HFF-Myc (cell line): ENCODE measurements at regions not wholly inside any gene's neighbourhood (a gene's known extent, or its start where the extent isn't known, plus 50 kb on each side); places are given as distances from the start of the nearest gene placed in this dataset.
A peak's percentile ranks its signal among the peaks of the same experiment; 100 is the strongest.
"Not testable (repeated sequence)": the region's sequence is repeated elsewhere in the genome, so short reads cannot be mapped to it uniquely, and the experiment has no call there.

Experiments
- DNase-seq: peaks from one replicate; pipeline ENCODE4 v3.0.0-alpha.2; 2011; ENCODE audit warnings: low read depth; ENCODE audit errors: extremely low read depth
- H3K4me3 ChIP-seq: replicated peaks from 2 replicates; pipeline ENCODE4 v1.5.1; 2011; ENCODE audit warnings: low read depth, mild to moderate bottlenecking, control low read depth, low read length
- CTCF ChIP-seq: IDR thresholded peaks from 2 replicates; pipeline ENCODE4 v1.5.1; 2012; ENCODE audit warnings: mild to moderate bottlenecking, low read depth, low read length, control low read depth; ENCODE audit errors: missing control alignments

GRCh38 chr15:44836094-44836493, 99.8 kb downstream of the TRIM69 start:
- no peak for TF ChIP-seq CTCF
- no peak for DNase-seq
- no peak overlapping the region for H3K4me3 ChIP-seq

GRCh38 chr15:44838929-44839328, 102.6 kb downstream of the TRIM69 start:
- DNase-seq, H3K4me3 ChIP-seq: not testable (repeated sequence)

GRCh38 chr15:44841762-44842161, 105.4 kb downstream of the TRIM69 start:
- DNase-seq, H3K4me3 ChIP-seq: not testable (repeated sequence)

GRCh38 chr15:44842883-44843282, 106.6 kb downstream of the TRIM69 start:
- not testable (repeated sequence) for DNase-seq, H3K4me3 ChIP-seq

- DNase-seq, H3K4me3 ChIP-seq: not testable (repeated sequence)
Observed at GRCh38 chr15:44844936-44845335, 108.6 kb downstream of the TRIM69 start.

- not testable (repeated sequence) for DNase-seq, H3K4me3 ChIP-seq
Observed at GRCh38 chr15:44846156-44846555, 109.8 kb downstream of the TRIM69 start.

- not testable (repeated sequence) for DNase-seq, H3K4me3 ChIP-seq
Observed at GRCh38 chr15:44847555-44847954, 108.9 kb upstream of the TERB2 start.

- H3K4me3 ChIP-seq, DNase-seq: not testable (repeated sequence)
Observed at GRCh38 chr15:44848859-44849258, 107.6 kb upstream of the TERB2 start.

- not testable (repeated sequence) for H3K4me3 ChIP-seq, DNase-seq
Observed at GRCh38 chr15:44849701-44850403, 106.6 kb upstream of the TERB2 start.

GRCh38 chr15:44853304-44853950, 103.1 kb upstream of the TERB2 start:
- peak; percentile 22 for DNase-seq
- H3K4me3 ChIP-seq, result not testable (repeated sequence)
- TF ChIP-seq CTCF, result peak; percentile 87

GRCh38 chr15:44854696-44855095, 101.8 kb upstream of the TERB2 start:
- H3K4me3 ChIP-seq, DNase-seq: not testable (repeated sequence)

GRCh38 chr15:44856284-44856683, 100.2 kb upstream of the TERB2 start:
- not testable (repeated sequence) for H3K4me3 ChIP-seq, DNase-seq

- not testable (repeated sequence) for DNase-seq
Observed at GRCh38 chr15:44857164-44857710, 99.2 kb upstream of the TERB2 start.

GRCh38 chr15:44859088-44859487, 97.4 kb upstream of the TERB2 start:
- not testable (repeated sequence) for DNase-seq

More at GRCh38 chr15:44857164-44857710, 99.2 kb upstream of the TERB2 start:
- H3K4me3 ChIP-seq, result not testable (repeated sequence)

GRCh38 chr15:44860168-44860567, 96.3 kb upstream of the TERB2 start:
- not testable (repeated sequence) for DNase-seq, H3K4me3 ChIP-seq

More at GRCh38 chr15:44859088-44859487, 97.4 kb upstream of the TERB2 start:
- not testable (repeated sequence) for H3K4me3 ChIP-seq
